Ascending aorta (tissue), 2 donors: ENCODE measurements at regions not wholly inside any gene's neighbourhood (a gene's known extent, or its start where the extent isn't known, plus 50 kb on each side); places are given as distances from the start of the nearest gene placed in this dataset.

Experiments
- DNase-seq, 2 donors: peaks; one replicate each; pipeline ENCODE4 v3.0.0-alpha.2; 2019; ENCODE audit warnings: low spot score in 2 of 2
- H3K27ac ChIP-seq, 2 donors: fragments of 200-600 bp; sonication (generic); one replicate each; pipeline ENCODE4 v1.5.1; 2016 to 2017; ENCODE audit warnings: mild to moderate bottlenecking in 1 of 2
- H3K27me3 ChIP-seq: fragments of 200-600 bp; sonication (generic); one replicate; pipeline ENCODE4 v1.5.1; 2017
- H3K36me3 ChIP-seq, 2 donors: fragments of 200-600 bp; sonication (generic); one replicate each; pipeline ENCODE4 v1.5.1; 2016
- H3K4me1 ChIP-seq, 2 donors: fragments of 200-600 bp; sonication (generic); one replicate each; pipeline ENCODE4 v1.5.1; 2016 to 2017; ENCODE audit warnings: mild to moderate bottlenecking in 1 of 2
- H3K4me3 ChIP-seq, 2 donors: fragments of 200-600 bp; sonication (generic); one replicate each; pipeline ENCODE4 v1.5.1; 2016 to 2017; ENCODE audit warnings: mild to moderate bottlenecking in 1 of 2
- H3K9me3 ChIP-seq, 2 donors: fragments of 200-600 bp; sonication (generic); one replicate each; pipeline ENCODE4 v1.5.1; 2016
- intact Hi-C: fragments of 100-400 bp; cut with DNase I; formaldehyde crosslinking; loops from one replicate; pipeline ENCODE4 v1.15.1; 2023
- TF ChIP-seq, protein P1 (sequence below), 3 experiments: fragments of 200-600 bp in 2 of 3; fragments of 450-650 bp in 1 of 3; sonication (generic) in 2 of 3; IDR thresholded peaks; one replicate each; pipeline ENCODE4 v1.5.1; 2016 to 2019; ENCODE audit warnings: antibody characterized with exemption in 3 of 3, mild to moderate bottlenecking in 1 of 3, moderate library complexity in 1 of 3

DNA sequence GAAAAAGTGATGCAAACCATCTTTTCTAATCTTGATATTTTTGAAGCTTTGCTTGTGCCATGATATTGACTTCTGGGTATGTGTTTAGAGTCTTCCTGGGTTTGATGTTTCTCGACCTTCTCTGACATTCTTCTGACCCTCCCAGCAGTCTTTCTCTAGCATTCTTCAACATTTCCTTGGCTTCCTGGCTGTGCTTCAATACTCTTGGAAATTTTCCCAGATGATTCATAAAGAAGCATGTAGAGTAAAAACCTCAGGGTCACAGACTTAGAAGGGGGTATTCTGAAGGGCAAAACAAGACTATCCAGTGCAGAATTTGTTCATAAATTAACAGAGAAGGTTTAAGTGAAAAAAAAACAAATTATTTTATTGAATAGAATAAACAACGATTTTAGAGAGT is 946.3 kb upstream of the PCDH9 start:
- Histone ChIP-seq H3K4me3 (no peak overlapping the region), H3K9me3 (no peaks in the 10 kb centered on the region), H3K36me3 (no peaks in the 10 kb centered on the region), H3K4me1 (no peaks in the 10 kb centered on the region), H3K27ac (no peak overlapping the region), H3K27me3 (no peaks in the 10 kb centered on the region)
- no peak for DNase-seq
- intact Hi-C loops = no loop called here
- TF ChIP-seq, protein P1, sequence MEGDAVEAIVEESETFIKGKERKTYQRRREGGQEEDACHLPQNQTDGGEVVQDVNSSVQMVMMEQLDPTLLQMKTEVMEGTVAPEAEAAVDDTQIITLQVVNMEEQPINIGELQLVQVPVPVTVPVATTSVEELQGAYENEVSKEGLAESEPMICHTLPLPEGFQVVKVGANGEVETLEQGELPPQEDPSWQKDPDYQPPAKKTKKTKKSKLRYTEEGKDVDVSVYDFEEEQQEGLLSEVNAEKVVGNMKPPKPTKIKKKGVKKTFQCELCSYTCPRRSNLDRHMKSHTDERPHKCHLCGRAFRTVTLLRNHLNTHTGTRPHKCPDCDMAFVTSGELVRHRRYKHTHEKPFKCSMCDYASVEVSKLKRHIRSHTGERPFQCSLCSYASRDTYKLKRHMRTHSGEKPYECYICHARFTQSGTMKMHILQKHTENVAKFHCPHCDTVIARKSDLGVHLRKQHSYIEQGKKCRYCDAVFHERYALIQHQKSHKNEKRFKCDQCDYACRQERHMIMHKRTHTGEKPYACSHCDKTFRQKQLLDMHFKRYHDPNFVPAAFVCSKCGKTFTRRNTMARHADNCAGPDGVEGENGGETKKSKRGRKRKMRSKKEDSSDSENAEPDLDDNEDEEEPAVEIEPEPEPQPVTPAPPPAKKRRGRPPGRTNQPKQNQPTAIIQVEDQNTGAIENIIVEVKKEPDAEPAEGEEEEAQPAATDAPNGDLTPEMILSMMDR (IDR thresholded peaks at IDR 0.05) = no peak

- no peaks in the 10 kb centered on the region for H3K4me1 ChIP-seq
- H3K27me3 ChIP-seq = no peaks in the 10 kb centered on the region
- intact Hi-C loops = no loop called here
- TF ChIP-seq, protein P1 (IDR thresholded peaks at IDR 0.05) = no peak
- DNase-seq = no peak
- H3K9me3 ChIP-seq = no peaks in the 10 kb centered on the region
- no peak overlapping the region for H3K4me3 ChIP-seq
- H3K36me3 ChIP-seq = no peaks in the 10 kb centered on the region
- H3K27ac ChIP-seq = no peak overlapping the region
Observed at GRCh38 chr13:68174893-68175292, 944.8 kb upstream of the PCDH9 start.

DNA sequence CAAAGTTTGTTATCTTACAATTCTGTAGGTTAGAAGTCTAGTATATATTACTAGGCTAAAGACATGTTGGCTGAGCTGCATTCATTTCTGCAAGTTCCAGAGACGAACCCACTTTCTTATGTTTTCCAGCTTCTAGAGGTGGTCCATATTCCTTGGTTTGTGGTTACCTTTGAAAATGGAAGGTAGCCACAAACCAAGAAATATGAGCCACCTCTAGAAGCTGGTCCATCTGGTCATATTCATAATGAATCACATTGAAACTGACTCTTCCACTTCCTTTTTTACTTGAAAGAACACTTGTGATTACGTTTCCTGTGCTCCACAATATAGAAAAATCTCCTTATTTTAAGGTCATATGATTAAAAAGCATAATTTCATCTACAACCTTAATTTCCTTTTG is 943.0 kb upstream of the PCDH9 start:
- Histone ChIP-seq H3K27ac (no peak overlapping the region), H3K4me1 (no peaks in the 10 kb centered on the region), H3K27me3 (no peaks in the 10 kb centered on the region), H3K36me3 (no peaks in the 10 kb centered on the region), H3K9me3 (no peaks in the 10 kb centered on the region), H3K4me3 (no peak overlapping the region)
- DNase-seq = no peak
- intact Hi-C loops = no loop called here
- TF ChIP-seq, protein P1 (IDR thresholded peaks at IDR 0.05) = no peak

DNA sequence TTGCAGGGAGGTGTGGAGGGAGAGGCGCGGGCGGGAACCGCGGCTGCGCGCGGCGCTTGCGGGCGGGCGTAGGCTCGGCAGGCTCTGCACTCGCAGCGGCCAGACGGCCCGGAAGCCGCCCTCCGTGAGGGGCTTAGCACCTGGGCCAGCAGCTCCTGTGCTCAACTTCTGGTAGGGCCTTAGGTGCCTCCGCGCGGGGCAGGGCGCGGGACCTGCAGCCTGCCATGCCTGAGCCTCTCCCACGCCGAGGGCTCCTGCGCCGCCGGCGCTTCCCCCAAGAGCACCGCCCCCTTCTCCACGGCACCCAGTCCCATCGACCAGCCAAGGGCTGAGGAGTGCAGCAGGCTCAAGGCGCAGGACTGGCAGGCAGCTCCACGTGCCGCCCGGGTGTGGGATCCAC is 940.8 kb upstream of the PCDH9 start:
- Histone ChIP-seq H3K27me3 (no peaks in the 10 kb centered on the region), H3K36me3 (no peaks in the 10 kb centered on the region), H3K4me1 (no peaks in the 10 kb centered on the region), H3K27ac (no peak overlapping the region), H3K9me3 (no peaks in the 10 kb centered on the region), H3K4me3 (no peak overlapping the region)
- no peak for DNase-seq
- TF ChIP-seq, protein P1 (IDR thresholded peaks at IDR 0.05) = no peak
- intact Hi-C loops = no loop called here

DNA sequence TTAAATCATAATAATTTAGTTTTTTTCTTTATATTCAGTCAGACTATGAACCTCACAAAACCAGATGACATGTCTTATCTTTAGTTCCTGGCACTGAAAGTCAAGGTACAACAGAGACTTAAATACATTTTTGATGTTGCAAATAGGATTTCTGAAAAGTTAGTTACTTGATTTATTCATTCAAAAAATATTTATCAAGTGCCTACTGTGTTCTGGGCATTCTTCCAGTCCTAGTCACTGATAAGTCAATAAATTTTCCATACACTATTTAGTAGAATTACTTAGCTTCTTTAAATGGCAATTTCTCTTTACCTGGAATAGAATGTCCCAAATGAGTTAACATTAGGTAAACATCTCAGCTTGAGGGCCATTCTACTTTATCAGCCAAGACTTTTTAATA is 938.3 kb upstream of the PCDH9 start:
- no peak overlapping the region for H3K27ac ChIP-seq
- no peak for DNase-seq
- H3K4me3 ChIP-seq = no peak overlapping the region
- no peaks in the 10 kb centered on the region for H3K4me1 ChIP-seq
- TF ChIP-seq, protein P1 (IDR thresholded peaks at IDR 0.05) = no peak
- intact Hi-C loops = no loop called here
- H3K27me3 ChIP-seq = no peaks in the 10 kb centered on the region
- H3K36me3 ChIP-seq = no peaks in the 10 kb centered on the region
- H3K9me3 ChIP-seq = no peaks in the 10 kb centered on the region

DNA sequence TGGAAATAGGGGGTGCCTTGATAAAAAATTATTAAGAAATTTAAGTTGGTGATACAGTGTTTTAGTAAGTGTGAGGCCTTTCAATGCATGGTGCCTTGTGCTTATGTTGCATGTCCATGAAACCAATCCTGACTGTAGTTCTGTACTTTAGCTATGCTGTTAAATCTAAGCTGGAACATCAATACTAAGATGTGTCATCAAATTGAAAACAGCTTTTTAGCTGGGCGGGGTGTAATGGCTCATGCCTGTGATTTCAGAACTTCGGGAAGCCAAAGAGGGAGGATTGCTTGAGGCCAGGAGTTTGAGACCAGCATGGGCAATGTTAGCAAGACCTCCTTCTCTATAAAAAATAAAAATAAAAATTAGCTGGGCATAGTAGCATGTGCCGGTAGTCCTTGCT is 930.3 kb upstream of the PCDH9 start:
- no peak overlapping the region for H3K27ac ChIP-seq
- H3K36me3 ChIP-seq = no peaks in the 10 kb centered on the region

More for the DNA sequence above, 930.3 kb upstream of the PCDH9 start:
- Histone ChIP-seq H3K4me1 (no peaks in the 10 kb centered on the region), H3K4me3 (no peak overlapping the region), H3K27me3 (no peaks in the 10 kb centered on the region), H3K9me3 (no peaks in the 10 kb centered on the region)
- no peak for DNase-seq
- intact Hi-C loops = no loop called here
- TF ChIP-seq, protein P1 (IDR thresholded peaks at IDR 0.05) = no peak
